CD14-positive monocyte (primary cell): ENCODE measurements at regions not wholly inside any gene's neighbourhood (a gene's known extent, or its start where the extent isn't known, plus 50 kb on each side); places are given as distances from the start of the nearest gene placed in this dataset.

ENCODE experiments used
- DNase-seq, 3 donors: peaks; one replicate each; pipeline ENCODE4 v3.0.0-alpha.2; 2011 to 2022
- H2AFZ ChIP-seq: 2 replicates; pipeline ENCODE4 v1.6.0; 2012; ENCODE audit warnings: mild to moderate bottlenecking, low read depth, low read length, inconsistent platforms; ENCODE audit not compliant: insufficient read depth, poor library complexity, severe bottlenecking
- H3K27ac ChIP-seq, 2 donors: 1 replicate in 1 of 2; 2 replicates in 1 of 2; pipeline ENCODE4 v1.5.1; 2012 to 2013; ENCODE audit warnings: low read length in 2 of 2, control low read depth in 1 of 2, inconsistent platforms in 1 of 2, low read depth in 1 of 2, mild to moderate bottlenecking in 1 of 2
- H3K27me3 ChIP-seq, 2 donors: one replicate each; pipeline versions ENCODE4 v1.6.0 to v1.6.1; 2011 to 2013; ENCODE audit warnings: low read length in 2 of 2; ENCODE audit not compliant: control insufficient read depth in 2 of 2, insufficient read depth in 2 of 2
- H3K36me3 ChIP-seq, 2 donors: replicated peaks in 1 of 2; 1 replicate in 1 of 2; 2 replicates in 1 of 2; pipeline versions ENCODE4 v1.5.1 to v1.6.1; 2012 to 2013; ENCODE audit warnings: low read length in 2 of 2, control low read depth in 1 of 2, inconsistent platforms in 1 of 2, mild to moderate bottlenecking in 1 of 2; ENCODE audit not compliant: insufficient read depth in 2 of 2, control insufficient read depth in 1 of 2
- H3K4me1 ChIP-seq, 2 donors: 1 replicate in 1 of 2; 2 replicates in 1 of 2; pipeline versions ENCODE4 v1.5.1 to v1.6.1; 2012 to 2013; ENCODE audit warnings: low read length in 2 of 2, control low read depth in 1 of 2, inconsistent platforms in 1 of 2, mild to moderate bottlenecking in 1 of 2, moderate library complexity in 1 of 2; ENCODE audit not compliant: insufficient read depth in 2 of 2, control insufficient read depth in 1 of 2
- H3K4me2 ChIP-seq: replicated peaks from 2 replicates; pipeline ENCODE3; 2012; ENCODE audit warnings: low read length, moderate library complexity, mild to moderate bottlenecking; ENCODE audit not compliant: poor library complexity, severe bottlenecking; ENCODE audit errors: extremely low read depth
- H3K4me3 ChIP-seq, 3 experiments: fragments of 200-600 bp in 1 of 3; sonication (generic) in 1 of 3; replicated peaks in 1 of 3; 1 replicate in 2 of 3; 2 replicates in 1 of 3; pipeline ENCODE4 v1.5.1; 2011 to 2013; ENCODE audit warnings: low read length in 3 of 3, mild to moderate bottlenecking in 3 of 3, control low read depth in 2 of 3, low read depth in 2 of 3, inconsistent platforms in 1 of 3, moderate library complexity in 1 of 3
- H3K79me2 ChIP-seq: 2 replicates; pipeline ENCODE4 v1.6.0; 2012; ENCODE audit warnings: mild to moderate bottlenecking, control low read depth, inconsistent platforms, low read length, moderate library complexity; ENCODE audit not compliant: insufficient read depth
- H3K9ac ChIP-seq: 2 replicates; pipeline ENCODE4 v1.6.0; 2017; ENCODE audit warnings: low read length, mild to moderate bottlenecking; ENCODE audit not compliant: insufficient read depth, poor library complexity, severe bottlenecking
- H3K9me3 ChIP-seq, 2 donors: replicated peaks in 1 of 2; 1 replicate in 1 of 2; 2 replicates in 1 of 2; pipeline versions ENCODE4 v1.5.1 to v1.6.1; 2012 to 2013; ENCODE audit warnings: low read length in 2 of 2, control low read depth in 1 of 2; ENCODE audit not compliant: control insufficient read depth in 1 of 2, insufficient read depth in 1 of 2
- H4K20me1 ChIP-seq: 2 replicates; pipeline ENCODE4 v1.6.0; 2012; ENCODE audit warnings: mild to moderate bottlenecking, low read length, control low read depth, moderate library complexity; ENCODE audit not compliant: insufficient read depth
- H3K27ac Mint-ChIP-seq, 7 donors: one replicate each; pipeline ENCODE4 v1.8.0; 2020; ENCODE audit warnings: mild to moderate bottlenecking in 7 of 7, mixed read lengths in 7 of 7, moderate library complexity in 6 of 7, inconsistent platforms in 2 of 7
- H3K27me3 Mint-ChIP-seq, 3 donors: one replicate each; pipeline ENCODE4 v1.8.0; 2021 to 2022; ENCODE audit warnings: low read depth in 3 of 3, mild to moderate bottlenecking in 3 of 3, mixed read lengths in 3 of 3, moderate library complexity in 3 of 3, inconsistent platforms in 1 of 3
- H3K36me3 Mint-ChIP-seq, 2 donors: one replicate each; pipeline ENCODE4 v1.8.0; 2020; ENCODE audit warnings: mixed read lengths in 2 of 2, inconsistent platforms in 1 of 2, mild to moderate bottlenecking in 1 of 2
- H3K4me1 Mint-ChIP-seq: one replicate; pipeline ENCODE4 v1.8.0; 2020; ENCODE audit warnings: mild to moderate bottlenecking, mixed read lengths
- H3K4me3 Mint-ChIP-seq, 2 donors: one replicate each; pipeline ENCODE4 v1.8.0; 2020; ENCODE audit warnings: mild to moderate bottlenecking in 2 of 2, mixed read lengths in 2 of 2, moderate library complexity in 1 of 2
- H3K9me3 Mint-ChIP-seq, 7 donors: one replicate each; pipeline ENCODE4 v1.8.0; 2020 to 2022; ENCODE audit warnings: mixed read lengths in 7 of 7, mild to moderate bottlenecking in 6 of 7, moderate library complexity in 6 of 7, inconsistent platforms in 2 of 7
- CTCF ChIP-seq: fragments of 200-600 bp; IDR thresholded peaks from one replicate; pipeline ENCODE4 v1.8.0; 2022; ENCODE audit warnings: antibody characterized with exemption, mild to moderate bottlenecking
- WGBS: methylation state at CpG from one replicate; pipeline ENCODE4 v1.1.5; 2013; ENCODE audit warnings: missing lambda C conversion rate; ENCODE audit not compliant: insufficient coverage; 5-methylcytosine and 5-hydroxymethylcytosine counted together
- intact Hi-C, 2 donors: fragments of 100-400 bp; cut with micrococcal nuclease; formaldehyde crosslinking; loops; one replicate each; pipeline versions ENCODE4 v1.15.0 to v1.15.1; 2023

GRCh38 chr16:17585449-17586074, 114.8 kb upstream of the XYLT1 start:
- Mint-ChIP-seq H3K4me1 (no peaks in the 10 kb centered on the region), H3K4me3 (no peak overlapping the region), H3K27me3 (peaks cover 0 to 7% (median 1%) of the 10 kb centered on the region in 3 donors), H3K9me3 (peaks cover 8 to 27% (median 18%) of the 10 kb centered on the region in 7 donors), H3K27ac (no peak overlapping the region), H3K36me3 (peaks cover 0 to 6% of the 10 kb centered on the region in 2 donors)
- Histone ChIP-seq H2AFZ (no peak overlapping the region), H3K9ac (no peak overlapping the region), H3K4me2 (no peak overlapping the region), H3K4me3 (no peak overlapping the region), H3K36me3 (no peaks in the 10 kb centered on the region), H3K27me3 (no peaks in the 10 kb centered on the region), H3K27ac (no peak overlapping the region), H3K9me3 (peaks cover 12 to 19% of the 10 kb centered on the region in 2 donors), H3K4me1 (no peaks in the 10 kb centered on the region), H3K79me2 (no peaks in the 10 kb centered on the region), H4K20me1 (no peaks in the 10 kb centered on the region)
- TF ChIP-seq CTCF = no peak
- WGBS = no CpG with 5 or more reads among the region's 3 CpGs
- intact Hi-C loops = no loop called here
- peak in 1 of 3 donors; percentile 22 for DNase-seq

DNA sequence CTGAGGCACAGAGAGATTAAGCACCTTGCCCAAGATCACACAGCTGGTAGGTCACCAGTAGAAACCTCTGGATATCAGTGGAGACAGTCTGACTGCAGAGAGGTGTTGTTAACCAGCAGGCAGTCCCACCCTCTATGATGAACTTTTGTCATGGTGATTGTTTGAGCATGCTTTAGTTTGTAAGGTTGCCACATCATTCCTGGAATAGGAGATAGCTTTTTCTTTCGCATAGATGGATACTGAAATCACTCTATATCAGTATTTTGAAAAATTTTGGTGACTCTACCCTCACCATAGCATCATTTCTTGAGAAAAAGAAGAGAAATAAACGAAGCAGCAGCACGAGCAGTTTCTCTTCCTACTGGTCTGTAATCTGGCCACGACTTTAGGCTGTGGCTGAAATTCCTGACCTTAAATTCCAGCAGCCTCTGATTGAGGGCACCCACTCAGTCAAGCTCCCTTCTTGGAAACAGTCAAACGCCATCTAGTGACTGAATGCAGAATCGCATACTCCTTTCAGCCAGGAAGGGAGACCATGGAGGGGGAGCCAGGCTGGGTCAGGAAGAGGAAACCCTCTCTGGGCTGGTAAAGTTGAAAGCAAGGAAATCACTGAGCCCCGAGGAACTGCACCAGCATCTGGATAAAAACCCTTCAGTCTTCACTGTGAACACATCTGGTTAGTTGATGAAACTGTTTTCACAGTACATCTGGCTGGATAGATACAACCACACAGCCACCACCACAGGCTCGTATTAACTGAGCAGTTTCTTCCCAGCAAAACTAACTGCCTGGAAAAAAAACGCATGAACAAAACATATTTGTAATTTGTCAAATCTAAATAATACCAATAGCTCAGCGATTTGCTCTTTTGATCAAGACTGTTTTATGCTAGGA, 108.5 kb upstream of the XYLT1 start:
- Histone ChIP-seq H3K9ac (no peak overlapping the region), H3K4me2 (no peak overlapping the region), H3K27me3 (no peaks in the 10 kb centered on the region), H3K36me3 (no peaks in the 10 kb centered on the region), H3K9me3 (peaks cover 0 to 2% of the 10 kb centered on the region in 2 donors), H3K79me2 (no peaks in the 10 kb centered on the region), H3K27ac (no peak overlapping the region), H2AFZ (no peak overlapping the region), H3K4me1 (no peaks in the 10 kb centered on the region), H4K20me1 (no peaks in the 10 kb centered on the region), H3K4me3 (no peak overlapping the region)
- 0% methylated on average over 4 of the region's 10 CpGs for WGBS
- Mint-ChIP-seq H3K4me1 (peaks cover 4% of the 10 kb centered on the region), H3K9me3 (peaks cover 0 to 8% (median 0%) of the 10 kb centered on the region in 7 donors), H3K4me3 (no peak overlapping the region), H3K27ac (no peak overlapping the region), H3K36me3 (no peaks in the 10 kb centered on the region), H3K27me3 (peaks cover 0 to 6% (median 1%) of the 10 kb centered on the region in 3 donors)
- peak; percentile 87 for TF ChIP-seq CTCF
- peak; percentile 34 to 62 (median 54) for DNase-seq
- intact Hi-C loops = no loop called here
